CD4-positive, alpha-beta T cell (primary cell): ENCODE measurements at regions not wholly inside any gene's neighbourhood (a gene's known extent, or its start where the extent isn't known, plus 50 kb on each side); places are given as distances from the start of the nearest gene placed in this dataset.

Experiments
- ATAC-seq: fragments of 200-7000 bp; cut with Tn5 transposase; one replicate; pipeline ENCODE4 v1.10.0; 2022; ENCODE audit warnings: mild to moderate bottlenecking; ENCODE audit not compliant: poor library complexity
- CTCF ChIA-PET: fragments of 350-600 bp; sonication (Branson Sonifier 250); formaldehyde crosslinking; loops from one replicate; lab custom pipeline; 2021; ENCODE audit warnings: antibody characterized with exemption, inconsistent platforms; lab: Charles Lee
- POLR2A ChIA-PET: fragments of 350-600 bp; sonication (Branson Sonifier 250); formaldehyde crosslinking; loops from one replicate; lab custom pipeline; 2021; ENCODE audit warnings: antibody characterized with exemption, inconsistent platforms; lab: Charles Lee
- DNase-seq, 14 experiments: peaks; one replicate each; pipeline ENCODE4 v3.0.0-alpha.2; 2013 to 2020; ENCODE audit warnings: mixed read lengths in 2 of 14
- H3K27ac ChIP-seq, 2 donors: one replicate each; pipeline versions ENCODE4 v1.5.1 to v1.7.0; 2013; ENCODE audit warnings: low read length in 2 of 2, low read depth in 1 of 2, mild to moderate bottlenecking in 1 of 2
- H3K27me3 ChIP-seq, 2 experiments: 1 replicate in 1 of 2; 2 replicates in 1 of 2; pipeline versions ENCODE4 v1.6.1 to v1.7.0; 2013; ENCODE audit warnings: low read length in 2 of 2, control low read depth in 1 of 2, mild to moderate bottlenecking in 1 of 2, moderate library complexity in 1 of 2; ENCODE audit not compliant: insufficient read depth in 2 of 2, control insufficient read depth in 1 of 2
- H3K36me3 ChIP-seq: one replicate; pipeline ENCODE4 v1.6.1; 2013; ENCODE audit warnings: low read length, control low read depth; ENCODE audit not compliant: insufficient read depth
- H3K4me1 ChIP-seq: one replicate; pipeline ENCODE4 v1.6.1; 2013; ENCODE audit warnings: low read length, control low read depth; ENCODE audit not compliant: insufficient read depth
- H3K4me3 ChIP-seq: one replicate; pipeline ENCODE4 v1.5.1; 2013; ENCODE audit warnings: mild to moderate bottlenecking, low read length, moderate library complexity
- H3K9me3 ChIP-seq, 2 experiments: 1 replicate in 1 of 2; 2 replicates in 1 of 2; pipeline versions ENCODE4 v1.6.1 to v1.7.0; 2013; ENCODE audit warnings: low read length in 2 of 2, mild to moderate bottlenecking in 2 of 2, control low read depth in 1 of 2, moderate library complexity in 1 of 2; ENCODE audit not compliant: control insufficient read depth in 1 of 2, insufficient read depth in 1 of 2
- H3K27ac Mint-ChIP-seq: one replicate; pipeline ENCODE4 v1.8.0; 2020; ENCODE audit warnings: mixed read lengths
- H3K27me3 Mint-ChIP-seq: one replicate; pipeline ENCODE4 v1.8.0; 2021; ENCODE audit warnings: mixed read lengths
- H3K36me3 Mint-ChIP-seq: one replicate; pipeline ENCODE4 v1.8.0; 2021; ENCODE audit warnings: low read depth, mixed read lengths
- H3K4me1 Mint-ChIP-seq: one replicate; pipeline ENCODE4 v1.8.0; 2021; ENCODE audit warnings: low read depth, mixed read lengths
- H3K4me3 Mint-ChIP-seq: one replicate; pipeline ENCODE4 v1.8.0; 2020; ENCODE audit warnings: mild to moderate bottlenecking, mixed read lengths
- H3K9me3 Mint-ChIP-seq: one replicate; pipeline ENCODE4 v1.8.0; 2020; ENCODE audit warnings: mixed read lengths
- intact Hi-C, 2 experiments: fragments of 100-400 bp; cut with DNase I in 1 of 2; cut with micrococcal nuclease in 1 of 2; formaldehyde crosslinking; loops; one replicate each; pipeline versions ENCODE4 v1.15.1 to v1.9.0; 2023 to 2025; cut with DNase I, micrococcal nuclease
- TF ChIP-seq, protein P1 (sequence below): fragments of 200-600 bp; IDR thresholded peaks from one replicate; pipeline ENCODE4 v1.8.0; 2022; ENCODE audit warnings: antibody characterized with exemption, mild to moderate bottlenecking

DNA sequence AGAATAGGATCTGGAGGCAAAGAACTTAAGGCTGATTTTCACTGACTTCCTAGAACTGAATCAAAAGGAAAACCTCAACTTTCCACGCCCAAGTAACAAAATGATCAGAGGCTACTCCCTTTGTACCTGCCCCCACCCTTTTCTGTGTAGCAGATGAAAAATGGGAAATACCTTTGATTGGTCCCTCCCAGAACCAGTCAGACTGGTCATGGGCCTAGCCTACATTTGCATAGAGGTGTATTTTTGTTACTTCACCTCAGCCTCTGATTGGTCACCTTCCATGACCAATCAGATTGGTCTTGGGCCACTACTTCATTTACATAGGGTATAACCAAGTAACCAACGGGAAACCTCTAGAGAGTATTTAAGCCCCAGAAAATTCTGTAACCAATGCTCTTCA, 1553.5 kb upstream of the C9orf72 start:
- DNase-seq (no peak), ATAC-seq (no peak)
- no peaks in the 10 kb centered on the region for H3K27me3 ChIP-seq
- H3K9me3 Mint-ChIP-seq, result peaks cover 17% of the 10 kb centered on the region
- no peaks in the 10 kb centered on the region for H3K4me1 Mint-ChIP-seq
- no peaks in the 10 kb centered on the region for H3K4me1 ChIP-seq
- TF ChIP-seq, protein P1, sequence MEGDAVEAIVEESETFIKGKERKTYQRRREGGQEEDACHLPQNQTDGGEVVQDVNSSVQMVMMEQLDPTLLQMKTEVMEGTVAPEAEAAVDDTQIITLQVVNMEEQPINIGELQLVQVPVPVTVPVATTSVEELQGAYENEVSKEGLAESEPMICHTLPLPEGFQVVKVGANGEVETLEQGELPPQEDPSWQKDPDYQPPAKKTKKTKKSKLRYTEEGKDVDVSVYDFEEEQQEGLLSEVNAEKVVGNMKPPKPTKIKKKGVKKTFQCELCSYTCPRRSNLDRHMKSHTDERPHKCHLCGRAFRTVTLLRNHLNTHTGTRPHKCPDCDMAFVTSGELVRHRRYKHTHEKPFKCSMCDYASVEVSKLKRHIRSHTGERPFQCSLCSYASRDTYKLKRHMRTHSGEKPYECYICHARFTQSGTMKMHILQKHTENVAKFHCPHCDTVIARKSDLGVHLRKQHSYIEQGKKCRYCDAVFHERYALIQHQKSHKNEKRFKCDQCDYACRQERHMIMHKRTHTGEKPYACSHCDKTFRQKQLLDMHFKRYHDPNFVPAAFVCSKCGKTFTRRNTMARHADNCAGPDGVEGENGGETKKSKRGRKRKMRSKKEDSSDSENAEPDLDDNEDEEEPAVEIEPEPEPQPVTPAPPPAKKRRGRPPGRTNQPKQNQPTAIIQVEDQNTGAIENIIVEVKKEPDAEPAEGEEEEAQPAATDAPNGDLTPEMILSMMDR, result no peak
- no peaks in the 10 kb centered on the region for H3K9me3 ChIP-seq
- H3K27me3 Mint-ChIP-seq, result no peaks in the 10 kb centered on the region
- H3K4me3 Mint-ChIP-seq, result no peak overlapping the region
- H3K36me3 Mint-ChIP-seq, result no peaks in the 10 kb centered on the region
- ChIA-PET CTCF (no interaction called here), POLR2A (no interaction called here)
- H3K27ac Mint-ChIP-seq, result no peak overlapping the region
- H3K36me3 ChIP-seq, result no peaks in the 10 kb centered on the region
- H3K27ac ChIP-seq, result no peak overlapping the region
- intact Hi-C loops, result no loop called here
- H3K4me3 ChIP-seq, result no peak overlapping the region

DNA sequence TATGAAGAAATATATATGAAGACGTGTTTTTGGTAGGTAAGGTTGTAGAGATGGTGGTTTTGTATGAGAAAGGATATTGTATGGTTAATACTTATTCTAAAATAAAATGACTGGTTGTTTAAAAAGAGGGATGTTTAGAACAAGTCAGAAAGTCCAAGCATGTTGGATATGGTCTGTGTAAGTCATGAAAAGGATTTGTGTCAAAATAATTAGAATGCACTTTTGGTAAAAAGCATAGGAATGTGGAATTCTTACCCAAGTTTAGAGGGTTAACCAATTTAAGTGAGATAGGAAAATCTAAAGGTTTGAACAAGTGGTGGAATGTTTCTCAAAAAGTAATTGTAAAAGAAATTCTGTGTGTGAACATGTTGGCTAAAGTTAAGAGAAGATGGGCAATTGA, 1556.5 kb upstream of the C9orf72 start:
- no peaks in the 10 kb centered on the region for H3K4me1 Mint-ChIP-seq
- no peaks in the 10 kb centered on the region for H3K27me3 Mint-ChIP-seq
- Histone ChIP-seq H3K4me3 (no peak overlapping the region), H3K4me1 (no peaks in the 10 kb centered on the region), H3K27ac (no peak overlapping the region), H3K9me3 (no peaks in the 10 kb centered on the region), H3K27me3 (no peaks in the 10 kb centered on the region), H3K36me3 (no peaks in the 10 kb centered on the region)
- DNase-seq, result no peak
- ChIA-PET CTCF (no interaction called here), POLR2A (no interaction called here)
- no peak overlapping the region for H3K27ac Mint-ChIP-seq
- intact Hi-C loops, result no loop called here
- no peak overlapping the region for H3K4me3 Mint-ChIP-seq
- H3K36me3 Mint-ChIP-seq, result no peaks in the 10 kb centered on the region
- TF ChIP-seq, protein P1, result no peak
- peaks cover 14% of the 10 kb centered on the region for H3K9me3 Mint-ChIP-seq
- no peak for ATAC-seq

DNA sequence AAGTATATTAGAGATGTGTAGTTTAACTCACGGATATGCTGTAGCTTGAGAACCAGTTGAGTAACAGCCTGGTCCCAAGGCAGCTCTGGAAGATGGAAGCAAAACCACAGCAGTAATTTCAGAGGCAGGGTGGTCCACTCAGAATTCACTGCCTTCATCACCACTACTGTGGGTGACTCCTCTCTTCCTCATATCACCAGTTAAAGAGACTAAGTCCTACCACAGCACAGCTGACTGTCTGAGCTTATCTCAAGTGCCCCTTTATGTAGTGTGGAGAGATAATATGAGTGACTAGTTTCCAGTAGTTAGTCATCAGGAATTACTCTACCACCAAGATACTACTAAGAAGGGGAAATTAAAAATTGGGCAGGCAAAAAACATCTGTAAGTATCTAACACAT, 1571.2 kb upstream of the C9orf72 start:
- no peak overlapping the region for H3K4me3 ChIP-seq
- H3K4me3 Mint-ChIP-seq, result no peak overlapping the region
- no peaks in the 10 kb centered on the region for H3K27me3 ChIP-seq
- no peaks in the 10 kb centered on the region for H3K4me1 Mint-ChIP-seq
- ATAC-seq (no peak), DNase-seq (no peak)
- H3K36me3 ChIP-seq, result no peaks in the 10 kb centered on the region
- H3K27ac Mint-ChIP-seq, result no peak overlapping the region
- H3K27me3 Mint-ChIP-seq, result no peaks in the 10 kb centered on the region
- peaks cover 9% of the 10 kb centered on the region for H3K9me3 Mint-ChIP-seq
- H3K27ac ChIP-seq, result no peak overlapping the region
- no peaks in the 10 kb centered on the region for H3K4me1 ChIP-seq
- TF ChIP-seq, protein P1, result no peak
- ChIA-PET CTCF (no interaction called here), POLR2A (no interaction called here)
- H3K9me3 ChIP-seq, result peaks cover 0 to under 1% of the 10 kb centered on the region in 2 experiments
- intact Hi-C loops, result no loop called here
- no peaks in the 10 kb centered on the region for H3K36me3 Mint-ChIP-seq
